ENCODE measurements at regions not wholly inside any gene's neighbourhood (a gene's known extent, or its start where the extent isn't known, plus 50 kb on each side); places are given as distances from the start of the nearest gene placed in this dataset.

- DNase-seq, result peak in 6 of 51 donors; percentile 6 to 38 (median 22)
These were observed 154.1 kb upstream of the ATP2B1 start for GRCh38 chr12:89862511-89863445.

- DNase-seq, result no peak
These were observed 152.4 kb upstream of the ATP2B1 start for GRCh38 chr12:89861086-89861485.

- DNase-seq, result peak in 1 of 51 donors; percentile 19
These were observed 151.0 kb upstream of the ATP2B1 start for GRCh38 chr12:89859508-89860220.

GRCh38 chr12:89858718-89859117, 150.1 kb upstream of the ATP2B1 start:
- DNase-seq, result no peak

GRCh38 chr12:89857652-89858274, 149.1 kb upstream of the ATP2B1 start:
- peak in 1 of 51 donors; percentile 31 for DNase-seq

GRCh38 chr12:89856431-89856830, 147.8 kb upstream of the ATP2B1 start:
- no peak for DNase-seq

- no peak for DNase-seq
These were observed 140.1 kb upstream of the ATP2B1 start for GRCh38 chr12:89848732-89849131.

GRCh38 chr12:89846473-89847055, 137.9 kb upstream of the ATP2B1 start:
- no peak for DNase-seq

GRCh38 chr12:89845767-89846166, 137.1 kb upstream of the ATP2B1 start:
- DNase-seq, result no peak

GRCh38 chr12:89845366-89845765, 136.7 kb upstream of the ATP2B1 start:
- DNase-seq, result no peak

GRCh38 chr12:89844539-89844938, 135.9 kb upstream of the ATP2B1 start:
- DNase-seq, result no peak

- no peak for DNase-seq
These were observed 131.7 kb upstream of the ATP2B1 start for GRCh38 chr12:89840162-89840922.

GRCh38 chr12:89839444-89839843, 130.8 kb upstream of the ATP2B1 start:
- no peak for DNase-seq

- no peak for DNase-seq
These were observed 130.2 kb upstream of the ATP2B1 start for GRCh38 chr12:89838833-89839232.

GRCh38 chr12:89836026-89836425, 127.4 kb upstream of the ATP2B1 start:
- DNase-seq, result no peak

GRCh38 chr12:89834676-89835075, 126.0 kb upstream of the ATP2B1 start:
- DNase-seq, result no peak

- DNase-seq, result no peak
These were observed 125.0 kb upstream of the ATP2B1 start for GRCh38 chr12:89833337-89834252.

- DNase-seq, result no peak
These were observed 123.7 kb upstream of the ATP2B1 start for GRCh38 chr12:89832336-89832735.

GRCh38 chr12:89831310-89832095, 122.9 kb upstream of the ATP2B1 start:
- no peak for DNase-seq

Data from hypothalamus (tissue), 51 donors.